Right renal pelvis (tissue), 4 donors: ENCODE measurements at regions not wholly inside any gene's neighbourhood (a gene's known extent, or its start where the extent isn't known, plus 50 kb on each side); places are given as distances from the start of the nearest gene placed in this dataset.

Experiments used
- DNase-seq, 4 donors: peaks; one replicate each; pipeline ENCODE4 v3.0.0-alpha.2; 2013; ENCODE audit warnings: low read depth in 4 of 4, low spot score in 3 of 4, missing footprints in 1 of 4

GRCh38 chr6:1202201-1202600 lies 109.7 kb upstream of the FOXQ1 start:
- no peak for DNase-seq

- DNase-seq, result no peak
Measured at GRCh38 chr6:1201547-1202200, 110.2 kb upstream of the FOXQ1 start.

GRCh38 chr6:1200409-1201101 lies 111.3 kb upstream of the FOXQ1 start:
- DNase-seq, result no peak

GRCh38 chr6:1200081-1200408 lies 111.9 kb upstream of the FOXQ1 start:
- peak in 1 of 4 donors; percentile 24 for DNase-seq

GRCh38 chr6:1197309-1197708 lies 114.6 kb upstream of the FOXQ1 start:
- no peak for DNase-seq

GRCh38 chr6:1191141-1191630 lies 120.7 kb upstream of the FOXQ1 start:
- no peak for DNase-seq

GRCh38 chr6:1190366-1190765 lies 121.5 kb upstream of the FOXQ1 start:
- peak; percentile 23 to 71 (median 52) for DNase-seq

- no peak for DNase-seq
Measured at GRCh38 chr6:1188199-1188598, 123.7 kb upstream of the FOXQ1 start.

- DNase-seq, result no peak
Measured at GRCh38 chr6:1187293-1188131, 124.4 kb upstream of the FOXQ1 start.

GRCh38 chr6:1184318-1184717 lies 127.6 kb upstream of the FOXQ1 start:
- DNase-seq, result no peak

GRCh38 chr6:1182722-1183521 lies 129.0 kb upstream of the FOXQ1 start:
- no peak for DNase-seq

- no peak for DNase-seq
Measured at GRCh38 chr6:1181939-1182605, 129.8 kb upstream of the FOXQ1 start.

GRCh38 chr6:1179571-1180459 lies 132.1 kb upstream of the FOXQ1 start:
- no peak for DNase-seq

- no peak for DNase-seq
Measured at GRCh38 chr6:1178590-1178989, 133.3 kb upstream of the FOXQ1 start.

- DNase-seq, result peak in 2 of 4 donors; percentile 33 to 53
Measured at GRCh38 chr6:1176567-1176966, 135.3 kb upstream of the FOXQ1 start.

GRCh38 chr6:1175877-1176276 lies 136.0 kb upstream of the FOXQ1 start:
- no peak for DNase-seq

- DNase-seq, result no peak
Measured at GRCh38 chr6:1170794-1171193, 141.1 kb upstream of the FOXQ1 start.

GRCh38 chr6:1164600-1164999 lies 147.3 kb upstream of the FOXQ1 start:
- no peak for DNase-seq

- DNase-seq, result no peak
Measured at GRCh38 chr6:1163501-1163900, 148.4 kb upstream of the FOXQ1 start.
